Loucy (cell line): ENCODE measurements at regions not wholly inside any gene's neighbourhood (a gene's known extent, or its start where the extent isn't known, plus 50 kb on each side); places are given as distances from the start of the nearest gene placed in this dataset.

ENCODE experiments used
- EZH2phosphoT487 ChIP-seq: fragments of 200-600 bp; IDR thresholded peaks from 2 replicates; pipeline ENCODE4 v1.6.1; 2018; ENCODE audit warnings: antibody characterized with exemption, mild to moderate bottlenecking, moderate library complexity, borderline replicate concordance
- TF ChIP-seq, protein P1 (sequence below): fragments of 200-600 bp; sonication (generic); conservative IDR thresholded peaks from 2 replicates; pipeline ENCODE4 v1.5.1; 2014; ENCODE audit warnings: mild to moderate bottlenecking, antibody characterized with exemption, low read length

DNA sequence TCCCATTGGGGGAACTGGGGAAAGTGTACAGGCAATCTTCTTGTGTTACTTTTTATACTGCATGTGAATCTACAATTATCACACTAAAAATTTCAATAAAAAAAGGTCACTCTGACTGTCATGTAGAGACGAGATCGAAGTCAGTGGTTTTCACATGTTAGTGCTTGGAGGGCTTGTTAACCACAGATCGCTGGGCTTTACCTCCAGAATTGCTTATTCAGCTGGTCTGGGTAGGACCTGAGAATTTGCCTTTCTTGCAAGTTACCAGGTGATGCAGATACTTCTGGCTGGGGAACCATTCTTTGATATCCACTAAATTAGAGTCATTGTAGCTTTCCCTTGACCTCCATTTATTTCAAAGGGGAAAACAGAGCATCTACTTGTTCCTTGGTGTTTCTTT, 62.8 kb upstream of the SLC38A4 start:
- TF ChIP-seq, protein P1, sequence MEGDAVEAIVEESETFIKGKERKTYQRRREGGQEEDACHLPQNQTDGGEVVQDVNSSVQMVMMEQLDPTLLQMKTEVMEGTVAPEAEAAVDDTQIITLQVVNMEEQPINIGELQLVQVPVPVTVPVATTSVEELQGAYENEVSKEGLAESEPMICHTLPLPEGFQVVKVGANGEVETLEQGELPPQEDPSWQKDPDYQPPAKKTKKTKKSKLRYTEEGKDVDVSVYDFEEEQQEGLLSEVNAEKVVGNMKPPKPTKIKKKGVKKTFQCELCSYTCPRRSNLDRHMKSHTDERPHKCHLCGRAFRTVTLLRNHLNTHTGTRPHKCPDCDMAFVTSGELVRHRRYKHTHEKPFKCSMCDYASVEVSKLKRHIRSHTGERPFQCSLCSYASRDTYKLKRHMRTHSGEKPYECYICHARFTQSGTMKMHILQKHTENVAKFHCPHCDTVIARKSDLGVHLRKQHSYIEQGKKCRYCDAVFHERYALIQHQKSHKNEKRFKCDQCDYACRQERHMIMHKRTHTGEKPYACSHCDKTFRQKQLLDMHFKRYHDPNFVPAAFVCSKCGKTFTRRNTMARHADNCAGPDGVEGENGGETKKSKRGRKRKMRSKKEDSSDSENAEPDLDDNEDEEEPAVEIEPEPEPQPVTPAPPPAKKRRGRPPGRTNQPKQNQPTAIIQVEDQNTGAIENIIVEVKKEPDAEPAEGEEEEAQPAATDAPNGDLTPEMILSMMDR, result no peak
- TF ChIP-seq EZH2phosphoT487, result no peak
